H7 (cell line): ENCODE measurements at regions not wholly inside any gene's neighbourhood (a gene's known extent, or its start where the extent isn't known, plus 50 kb on each side); places are given as distances from the start of the nearest gene placed in this dataset.

Experiments used
- DNase-seq: peaks from one replicate; pipeline ENCODE4 v3.0.0; 2012
- H3K27me3 ChIP-seq: 2 replicates; pipeline ENCODE4 v1.6.0; 2011; ENCODE audit warnings: mild to moderate bottlenecking, low read length; ENCODE audit not compliant: control insufficient read depth, insufficient read depth
- H3K36me3 ChIP-seq: replicated peaks from 2 replicates; pipeline ENCODE4 v1.5.1; 2011; ENCODE audit warnings: low read length; ENCODE audit not compliant: control insufficient read depth, insufficient read depth
- H3K4me3 ChIP-seq: 2 replicates; pipeline ENCODE4 v1.5.1; 2011; ENCODE audit warnings: low read depth, mild to moderate bottlenecking, control low read depth, low read length, moderate library complexity; ENCODE audit not compliant: insufficient read depth

GRCh38 chr10:128629111-128630096 is 503.2 kb upstream of the MKI67 start:
- no peak for DNase-seq

GRCh38 chr10:128630787-128631252 is 504.6 kb upstream of the MKI67 start:
- peak; percentile 16 for DNase-seq
- H3K27me3 ChIP-seq = no peaks in the 10 kb centered on the region
- H3K36me3 ChIP-seq = no peaks in the 10 kb centered on the region
- H3K4me3 ChIP-seq = no peak overlapping the region

More at GRCh38 chr10:128629111-128630096, 503.2 kb upstream of the MKI67 start:
- no peak overlapping the region for H3K4me3 ChIP-seq
- H3K36me3 ChIP-seq = no peaks in the 10 kb centered on the region
- no peaks in the 10 kb centered on the region for H3K27me3 ChIP-seq

GRCh38 chr10:128631801-128632241 is 505.6 kb upstream of the MKI67 start:
- no peak overlapping the region for H3K4me3 ChIP-seq
- H3K36me3 ChIP-seq = no peaks in the 10 kb centered on the region
- peak; percentile 39 for DNase-seq
- H3K27me3 ChIP-seq = no peaks in the 10 kb centered on the region

GRCh38 chr10:128632694-128633093 is 506.5 kb upstream of the MKI67 start:
- Histone ChIP-seq H3K36me3 (no peaks in the 10 kb centered on the region), H3K4me3 (no peak overlapping the region), H3K27me3 (no peaks in the 10 kb centered on the region)
- no peak for DNase-seq

- H3K27me3 ChIP-seq = no peaks in the 10 kb centered on the region
- DNase-seq = no peak
These were observed 507.8 kb upstream of the MKI67 start for GRCh38 chr10:128633864-128634540.

GRCh38 chr10:128642023-128642422 is 515.8 kb upstream of the MKI67 start:
- Histone ChIP-seq H3K4me3 (no peak overlapping the region), H3K27me3 (no peaks in the 10 kb centered on the region), H3K36me3 (no peaks in the 10 kb centered on the region)
- no peak for DNase-seq

More at GRCh38 chr10:128633864-128634540, 507.8 kb upstream of the MKI67 start:
- Histone ChIP-seq H3K36me3 (no peaks in the 10 kb centered on the region), H3K4me3 (no peak overlapping the region)

- no peaks in the 10 kb centered on the region for H3K36me3 ChIP-seq
- H3K4me3 ChIP-seq = no peak overlapping the region
- H3K27me3 ChIP-seq = no peaks in the 10 kb centered on the region
- DNase-seq = no peak
These were observed 516.3 kb upstream of the MKI67 start for GRCh38 chr10:128642502-128642901.

GRCh38 chr10:128643658-128644057 is 517.4 kb upstream of the MKI67 start:
- H3K4me3 ChIP-seq = no peak overlapping the region
- H3K36me3 ChIP-seq = no peaks in the 10 kb centered on the region
- no peaks in the 10 kb centered on the region for H3K27me3 ChIP-seq
- no peak for DNase-seq

- Histone ChIP-seq H3K4me3 (no peak overlapping the region), H3K27me3 (no peaks in the 10 kb centered on the region), H3K36me3 (no peaks in the 10 kb centered on the region)
- no peak for DNase-seq
These were observed 519.3 kb upstream of the MKI67 start for GRCh38 chr10:128645486-128645885.

- no peak overlapping the region for H3K4me3 ChIP-seq
- H3K36me3 ChIP-seq = no peaks in the 10 kb centered on the region
- H3K27me3 ChIP-seq = no peaks in the 10 kb centered on the region
- DNase-seq = no peak
These were observed 520.7 kb upstream of the MKI67 start for GRCh38 chr10:128646956-128647355.

GRCh38 chr10:128657548-128657947 is 531.3 kb upstream of the MKI67 start:
- H3K4me3 ChIP-seq = no peak overlapping the region
- DNase-seq = no peak
- H3K27me3 ChIP-seq = no peaks in the 10 kb centered on the region
- no peaks in the 10 kb centered on the region for H3K36me3 ChIP-seq

GRCh38 chr10:128660726-128661125 is 534.5 kb upstream of the MKI67 start:
- H3K4me3 ChIP-seq = no peak overlapping the region
- DNase-seq = no peak
- no peaks in the 10 kb centered on the region for H3K27me3 ChIP-seq

GRCh38 chr10:128661404-128662197 is 535.4 kb upstream of the MKI67 start:
- no peak for DNase-seq
- no peaks in the 10 kb centered on the region for H3K27me3 ChIP-seq
- no peak overlapping the region for H3K4me3 ChIP-seq
- H3K36me3 ChIP-seq = no peaks in the 10 kb centered on the region

More at GRCh38 chr10:128660726-128661125, 534.5 kb upstream of the MKI67 start:
- no peaks in the 10 kb centered on the region for H3K36me3 ChIP-seq

GRCh38 chr10:128662520-128662919 is 536.3 kb upstream of the MKI67 start:
- no peaks in the 10 kb centered on the region for H3K36me3 ChIP-seq
- DNase-seq = no peak
- no peak overlapping the region for H3K4me3 ChIP-seq
- H3K27me3 ChIP-seq = no peaks in the 10 kb centered on the region
